B cell (primary cell): ENCODE measurements at regions not wholly inside any gene's neighbourhood (a gene's known extent, or its start where the extent isn't known, plus 50 kb on each side); places are given as distances from the start of the nearest gene placed in this dataset.

ENCODE experiments used
- EZH2 ChIP-seq: IDR thresholded peaks from 2 replicates; pipeline ENCODE4 v1.6.1; 2012; ENCODE audit warnings: borderline replicate concordance, low read depth, mild to moderate bottlenecking, moderate library complexity, low read length; ENCODE audit not compliant: insufficient read depth, poor library complexity, severe bottlenecking
- TF ChIP-seq, protein P1 (sequence below): fragments of 200-600 bp; IDR thresholded peaks from one replicate; pipeline ENCODE4 v1.8.0; 2022; ENCODE audit warnings: antibody characterized with exemption, mild to moderate bottlenecking

DNA sequence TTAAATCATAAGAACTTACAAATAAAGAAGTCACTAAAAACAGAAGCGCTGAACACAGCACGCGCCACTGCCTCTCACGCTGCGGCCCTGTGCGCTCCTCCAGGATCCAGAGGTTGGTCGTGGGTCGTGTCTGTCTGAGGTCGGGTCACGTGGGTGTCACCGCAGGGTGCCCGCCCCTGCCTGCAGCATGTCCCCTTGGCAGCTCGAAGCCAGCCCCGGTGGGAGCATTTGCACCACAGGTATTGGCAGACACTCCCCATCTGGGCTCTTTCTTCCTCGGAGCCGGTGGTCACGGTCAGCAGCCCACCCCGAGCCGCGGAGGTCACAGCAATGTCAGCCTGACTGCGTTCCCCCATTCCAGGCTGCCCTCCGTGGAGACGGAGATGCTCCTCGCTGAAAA, 88.6 kb downstream of the PDGFA start:
- TF ChIP-seq, protein P1, sequence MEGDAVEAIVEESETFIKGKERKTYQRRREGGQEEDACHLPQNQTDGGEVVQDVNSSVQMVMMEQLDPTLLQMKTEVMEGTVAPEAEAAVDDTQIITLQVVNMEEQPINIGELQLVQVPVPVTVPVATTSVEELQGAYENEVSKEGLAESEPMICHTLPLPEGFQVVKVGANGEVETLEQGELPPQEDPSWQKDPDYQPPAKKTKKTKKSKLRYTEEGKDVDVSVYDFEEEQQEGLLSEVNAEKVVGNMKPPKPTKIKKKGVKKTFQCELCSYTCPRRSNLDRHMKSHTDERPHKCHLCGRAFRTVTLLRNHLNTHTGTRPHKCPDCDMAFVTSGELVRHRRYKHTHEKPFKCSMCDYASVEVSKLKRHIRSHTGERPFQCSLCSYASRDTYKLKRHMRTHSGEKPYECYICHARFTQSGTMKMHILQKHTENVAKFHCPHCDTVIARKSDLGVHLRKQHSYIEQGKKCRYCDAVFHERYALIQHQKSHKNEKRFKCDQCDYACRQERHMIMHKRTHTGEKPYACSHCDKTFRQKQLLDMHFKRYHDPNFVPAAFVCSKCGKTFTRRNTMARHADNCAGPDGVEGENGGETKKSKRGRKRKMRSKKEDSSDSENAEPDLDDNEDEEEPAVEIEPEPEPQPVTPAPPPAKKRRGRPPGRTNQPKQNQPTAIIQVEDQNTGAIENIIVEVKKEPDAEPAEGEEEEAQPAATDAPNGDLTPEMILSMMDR: no peak
- TF ChIP-seq EZH2: no peak
